ENCODE measurements at regions not wholly inside any gene's neighbourhood (a gene's known extent, or its start where the extent isn't known, plus 50 kb on each side); places are given as distances from the start of the nearest gene placed in this dataset.

DNA sequence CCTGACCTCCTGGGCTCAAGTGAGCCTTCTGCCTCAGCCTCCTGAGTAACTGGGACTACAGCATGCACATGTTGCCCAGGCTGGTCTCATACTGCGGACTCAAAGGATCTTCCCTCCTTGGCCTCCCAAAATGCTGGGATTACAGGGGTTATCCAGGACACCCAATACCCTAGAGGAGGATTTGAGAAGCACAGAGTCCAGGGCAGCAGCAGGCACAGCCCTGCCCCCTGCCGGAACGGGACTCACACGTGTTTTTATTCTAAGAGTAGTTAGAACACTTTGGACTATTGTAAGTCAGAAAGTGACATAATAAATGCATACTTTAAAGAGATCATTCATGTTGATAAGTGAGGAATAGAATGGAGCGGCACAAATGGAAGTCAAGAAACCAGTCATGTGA is 80.2 kb downstream of the C6orf118 start:
- no peak for DNase-seq (ENCODE audit: low read depth)

DNA sequence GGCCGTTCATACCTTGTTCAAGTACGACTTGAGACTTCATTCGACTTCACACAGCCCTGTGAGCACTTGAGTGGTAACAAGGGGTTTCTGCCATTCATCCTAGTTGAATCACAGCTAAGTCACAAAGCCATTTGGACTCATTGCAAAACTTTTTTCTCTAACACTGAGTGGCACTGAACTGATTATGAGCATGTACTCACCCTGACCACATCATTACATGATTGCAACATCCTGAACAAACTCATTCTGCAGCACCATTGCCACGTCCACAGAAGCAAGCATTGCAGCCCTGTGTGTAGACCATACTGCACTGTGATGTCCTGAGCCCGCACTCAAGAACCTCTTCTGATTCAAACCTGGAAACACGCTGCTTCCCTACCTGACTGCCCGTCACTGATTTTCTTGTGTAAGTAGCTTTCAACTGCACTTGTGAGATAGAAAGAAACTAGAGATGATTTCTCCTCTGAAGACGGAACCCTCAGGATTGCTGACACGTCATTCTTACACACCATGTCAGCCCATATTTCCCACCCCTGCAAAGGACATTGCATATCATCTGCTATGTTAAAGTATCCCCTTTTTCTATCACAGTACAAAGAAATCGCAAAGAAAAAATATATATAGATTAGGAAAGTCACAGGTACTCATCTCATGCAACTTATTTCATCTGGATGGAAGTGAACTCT is 81.6 kb downstream of the C6orf118 start:
- DNase-seq (ENCODE audit: low read depth): no peak

DNA sequence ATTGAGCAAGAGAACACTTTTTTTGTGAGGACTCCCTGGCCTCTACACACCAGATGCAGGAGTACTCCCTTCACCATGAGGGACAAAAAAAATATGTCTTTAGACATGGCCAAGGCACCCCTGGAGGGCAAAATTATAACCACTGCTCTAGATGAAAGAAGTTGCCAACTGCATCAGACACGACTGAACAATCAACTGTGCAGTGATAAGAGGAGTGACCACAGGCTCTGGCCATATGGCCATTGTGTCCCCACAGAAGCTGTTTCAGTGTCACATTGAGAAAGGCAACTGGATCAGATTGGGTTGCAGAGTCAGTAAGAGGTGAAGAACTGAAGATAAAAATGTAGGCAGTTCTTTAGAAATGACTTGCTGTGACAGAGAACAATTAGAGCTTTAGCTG is 85.7 kb downstream of the C6orf118 start:
- DNase-seq (ENCODE audit: low read depth): no peak

DNA sequence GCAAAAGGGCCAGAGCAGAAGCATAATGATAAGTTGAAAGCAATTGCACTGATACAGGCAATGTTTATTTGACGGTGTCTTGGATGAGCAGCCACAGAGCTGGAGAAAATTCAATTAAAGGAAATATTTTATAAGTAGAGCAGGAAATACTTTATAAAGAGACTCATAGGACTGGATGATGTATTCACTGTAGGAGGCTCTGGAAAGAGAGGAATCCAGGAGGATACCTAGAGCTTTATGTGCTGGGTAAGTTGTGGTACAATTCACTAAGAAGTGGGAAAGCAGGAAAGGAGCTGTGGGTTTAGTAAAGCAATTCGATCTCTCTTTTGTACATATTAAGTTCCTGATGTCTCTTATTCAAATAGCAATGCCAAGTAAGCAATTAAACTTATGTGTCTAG is 86.3 kb downstream of the C6orf118 start:
- DNase-seq (ENCODE audit: low read depth): no peak

DNA sequence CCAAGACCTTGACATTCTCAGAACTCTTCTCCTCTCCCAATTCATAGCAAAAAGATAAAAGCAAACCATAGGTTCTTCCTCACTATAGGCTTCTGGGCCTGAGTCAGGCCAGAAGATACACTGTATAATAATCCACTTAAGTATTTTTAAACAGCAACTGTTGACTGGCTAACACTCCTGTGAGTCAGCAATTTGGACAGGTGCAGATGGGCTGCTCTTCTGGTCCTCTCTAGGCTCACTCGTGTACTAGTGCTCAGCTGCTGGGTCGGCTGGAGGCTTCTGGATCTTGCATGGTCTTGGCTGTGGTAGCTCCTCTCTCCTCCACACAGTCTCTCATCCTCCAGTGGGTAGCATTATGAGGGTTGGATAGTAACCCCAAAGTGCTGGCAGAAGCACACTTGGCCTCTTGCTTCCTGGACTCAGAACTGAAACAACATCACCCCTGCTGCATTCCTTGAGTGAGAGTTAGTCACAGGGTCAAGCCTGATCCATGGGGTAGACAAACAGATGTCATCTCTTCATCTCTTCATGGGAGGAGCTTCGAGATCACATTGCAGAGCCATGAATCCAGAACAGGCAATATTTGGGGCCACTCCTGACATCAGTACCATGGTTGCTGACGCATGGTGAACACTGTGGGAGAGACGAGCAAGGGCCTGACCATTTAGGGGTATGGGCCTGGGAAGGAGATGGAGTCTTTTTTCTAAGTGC is 86.9 kb downstream of the C6orf118 start:
- DNase-seq (ENCODE audit: low read depth): no peak

DNA sequence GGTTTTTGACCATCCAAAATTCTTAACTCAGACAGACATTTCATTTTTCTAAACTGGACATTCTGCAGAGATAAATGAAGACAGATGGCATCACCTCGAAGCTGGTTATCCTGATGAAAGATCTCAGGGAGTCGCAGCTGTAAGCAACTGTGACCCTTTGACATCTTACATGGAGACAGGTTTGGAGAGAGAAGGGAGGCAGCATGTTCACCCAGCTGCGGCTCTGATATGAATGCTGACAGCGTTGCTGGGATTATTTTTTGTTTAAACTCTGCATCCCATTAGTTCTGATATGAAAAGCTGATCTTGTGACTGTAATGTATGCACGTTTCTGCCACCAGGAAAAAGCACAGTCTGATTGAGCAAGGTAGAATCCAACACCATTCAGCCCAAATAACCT is 89.4 kb downstream of the C6orf118 start:
- no peak for DNase-seq (ENCODE audit: low read depth)

DNA sequence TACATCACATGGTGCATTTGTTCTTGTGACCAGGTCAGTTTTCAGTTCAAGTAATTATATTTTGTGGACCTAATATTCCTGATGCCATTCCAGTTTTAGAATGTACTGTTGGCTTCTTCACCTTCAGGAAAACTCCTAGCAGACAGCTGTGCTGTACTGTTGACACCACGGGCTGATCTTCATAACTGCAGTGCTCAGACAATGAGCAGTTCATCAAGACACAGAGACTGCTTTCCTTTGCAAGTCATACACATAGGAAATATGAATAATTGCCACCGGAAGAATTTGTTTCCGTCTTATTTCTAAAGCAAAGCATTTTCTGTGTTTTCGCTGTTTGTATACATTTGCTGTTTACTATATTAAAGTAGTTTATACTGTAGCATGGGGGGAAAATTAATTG is 89.8 kb downstream of the C6orf118 start:
- no peak for DNase-seq (ENCODE audit: low read depth)

DNA sequence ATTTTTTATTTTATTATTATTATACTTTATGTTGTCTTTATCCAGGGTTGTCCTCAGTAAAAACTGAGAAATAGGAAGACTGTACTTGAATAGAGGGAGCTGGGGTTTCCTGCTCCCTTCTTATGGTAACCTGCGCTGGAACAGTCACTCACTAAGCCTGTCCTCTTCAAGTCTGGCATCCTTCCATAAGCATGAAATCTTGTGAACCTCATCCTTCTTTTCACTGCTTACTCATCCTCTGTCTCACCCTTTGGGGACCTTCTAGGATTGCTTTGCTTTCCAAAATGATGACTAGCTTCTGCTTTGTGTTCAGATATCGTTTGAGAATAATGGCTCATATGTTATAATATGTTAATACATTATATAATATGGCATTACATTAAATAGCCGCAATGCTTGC is 90.6 kb downstream of the C6orf118 start:
- no peak for DNase-seq (ENCODE audit: low read depth)

DNA sequence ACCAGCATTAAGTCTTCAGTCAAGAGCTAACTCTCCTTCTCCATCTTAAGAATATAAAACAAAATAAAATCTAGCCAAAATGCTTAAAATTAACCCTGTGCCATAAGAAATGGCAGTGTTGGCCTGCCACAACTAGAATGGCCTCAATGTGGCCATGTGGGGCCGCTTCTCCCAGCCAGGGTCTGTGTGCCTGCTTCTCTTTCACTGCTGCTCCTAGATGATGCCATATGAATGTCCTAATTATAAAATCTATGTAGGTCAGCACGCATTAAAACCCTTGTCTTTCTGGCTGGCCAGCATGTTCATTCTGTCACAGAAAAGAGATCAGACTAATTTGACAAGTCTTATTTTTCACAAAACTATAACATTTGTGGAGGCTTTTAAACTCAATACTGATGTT is 102.6 kb downstream of the C6orf118 start:
- DNase-seq (ENCODE audit: low read depth): no peak

DNA sequence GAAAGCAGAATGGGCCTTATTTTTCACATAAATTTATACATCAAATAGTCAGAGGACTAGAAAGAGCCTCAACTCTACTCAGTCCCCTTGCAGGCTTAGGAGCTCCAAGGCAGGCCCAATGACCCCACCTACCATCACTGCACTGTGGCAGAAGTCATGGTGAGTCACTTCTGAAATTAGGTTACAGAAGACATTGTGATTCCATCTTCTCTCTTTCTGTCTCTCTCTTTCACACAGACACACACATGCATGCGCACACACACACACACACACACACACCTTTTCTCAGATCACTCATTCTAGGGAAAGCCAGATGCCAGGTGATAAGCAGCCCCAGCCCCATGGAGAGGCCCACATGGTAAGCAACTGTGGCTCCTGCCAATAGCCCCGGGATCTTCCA is 103.8 kb downstream of the C6orf118 start:
- DNase-seq (ENCODE audit: low read depth): no peak

DNA sequence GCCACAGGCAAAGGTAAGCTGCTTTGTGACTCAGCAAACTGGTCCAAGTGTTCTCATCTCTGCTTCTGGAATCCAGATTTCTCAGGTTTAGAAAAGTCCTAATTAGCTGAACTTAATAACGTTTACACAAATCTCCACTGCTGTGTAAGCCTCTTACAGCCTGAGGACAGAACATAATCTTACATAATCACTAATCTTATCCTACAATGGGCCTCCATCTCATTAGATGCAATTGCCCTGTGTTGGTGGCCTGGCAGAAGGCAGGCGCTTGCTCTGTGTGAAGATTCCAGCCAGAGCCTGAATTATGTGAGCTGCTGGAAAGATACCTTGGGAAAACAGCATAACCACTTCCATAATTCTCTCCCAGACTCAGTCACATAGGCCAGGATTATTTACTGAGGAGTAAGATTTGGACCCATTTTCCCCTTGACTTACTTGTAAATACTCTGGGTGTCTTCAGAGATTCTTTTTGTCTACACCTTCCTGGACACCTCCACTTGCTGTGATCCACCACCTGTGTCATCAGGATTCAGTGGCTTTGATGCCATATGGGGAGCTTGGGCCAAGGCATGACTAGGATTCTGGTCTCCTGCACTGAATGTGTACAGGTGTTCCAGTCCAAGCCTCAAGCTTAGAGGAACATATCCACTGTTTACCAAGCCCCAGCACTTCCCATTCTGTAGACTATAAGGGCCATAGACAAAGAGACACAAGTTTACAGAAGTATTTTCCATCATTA is 104.4 kb downstream of the C6orf118 start:
- no peak for DNase-seq (ENCODE audit: low read depth)

DNA sequence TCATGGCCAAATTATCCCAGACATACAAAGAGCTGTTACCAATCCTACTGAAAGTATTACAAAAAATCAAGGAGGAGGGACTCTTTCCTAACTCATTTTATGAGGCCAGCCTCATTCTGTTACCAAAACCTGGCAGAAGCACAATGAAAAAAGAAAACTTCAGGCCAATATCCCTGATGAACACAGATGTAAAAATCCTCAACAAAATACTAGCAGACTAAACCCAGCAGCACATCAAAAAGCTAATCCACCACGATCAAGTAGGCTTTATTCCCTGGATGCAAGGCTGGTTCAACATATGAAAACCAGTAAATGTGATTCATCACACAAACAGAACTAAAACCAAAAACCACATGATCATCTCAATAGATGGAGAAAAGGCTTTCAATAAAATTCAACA is 109.2 kb downstream of the C6orf118 start:
- DNase-seq (ENCODE audit: low read depth): no peak

DNA sequence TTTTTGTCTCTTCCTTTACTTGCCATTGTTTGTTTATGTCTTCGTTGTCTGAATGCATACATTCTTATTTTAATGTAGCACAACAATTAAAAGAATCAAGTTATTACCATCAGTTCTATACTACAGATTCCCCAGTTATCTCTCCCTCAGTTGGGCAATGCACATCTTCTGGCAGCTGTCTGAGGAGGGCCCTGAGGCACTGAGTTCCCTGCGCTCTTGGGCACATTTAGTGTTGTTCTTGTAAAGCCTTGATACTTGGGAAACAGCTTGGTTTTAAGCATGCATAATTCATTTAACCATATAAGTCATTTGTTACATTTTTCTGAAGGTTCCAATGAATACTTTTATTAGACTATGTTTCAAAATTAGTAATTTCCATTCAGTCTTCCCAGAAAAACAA is 117.9 kb downstream of the C6orf118 start:
- no peak for DNase-seq (ENCODE audit: low read depth)

DNA sequence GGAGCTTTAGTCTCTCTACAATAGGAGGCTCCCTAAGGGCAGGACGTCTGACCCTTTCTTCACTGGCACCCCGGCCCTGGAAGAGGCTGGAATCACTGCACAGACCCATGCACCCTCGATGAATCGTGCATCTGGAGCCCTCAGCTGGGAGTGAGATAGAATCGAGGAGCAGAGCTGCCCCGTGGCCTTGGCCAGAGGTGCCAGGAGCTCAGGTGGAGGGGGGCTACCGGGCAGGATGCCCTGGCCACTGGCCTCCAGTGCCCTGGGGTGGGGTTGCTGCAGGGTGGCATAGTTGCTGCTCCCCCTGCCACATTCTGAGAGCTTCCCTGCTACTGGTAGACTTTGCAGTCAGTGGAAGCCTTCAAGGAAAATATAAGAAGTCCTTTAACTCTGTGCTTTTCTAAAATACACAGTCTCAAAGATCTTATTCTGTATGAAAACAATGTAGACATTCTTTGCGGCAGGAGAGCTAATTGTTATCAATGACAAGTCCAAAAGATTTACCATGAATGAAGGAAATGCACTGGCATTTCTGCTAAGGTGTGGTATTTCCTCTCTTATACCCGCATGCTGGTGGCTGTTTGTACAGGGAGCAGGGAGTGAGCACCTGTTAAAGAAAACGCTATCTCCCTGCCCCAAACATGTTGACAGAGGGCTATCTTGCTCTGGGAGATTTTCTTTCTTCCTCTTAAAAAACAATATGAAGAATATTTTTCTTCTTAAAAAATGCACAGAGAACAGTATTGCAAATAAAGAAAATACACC is 122.8 kb downstream of the C6orf118 start:
- no peak for DNase-seq (ENCODE audit: low read depth)

DNA sequence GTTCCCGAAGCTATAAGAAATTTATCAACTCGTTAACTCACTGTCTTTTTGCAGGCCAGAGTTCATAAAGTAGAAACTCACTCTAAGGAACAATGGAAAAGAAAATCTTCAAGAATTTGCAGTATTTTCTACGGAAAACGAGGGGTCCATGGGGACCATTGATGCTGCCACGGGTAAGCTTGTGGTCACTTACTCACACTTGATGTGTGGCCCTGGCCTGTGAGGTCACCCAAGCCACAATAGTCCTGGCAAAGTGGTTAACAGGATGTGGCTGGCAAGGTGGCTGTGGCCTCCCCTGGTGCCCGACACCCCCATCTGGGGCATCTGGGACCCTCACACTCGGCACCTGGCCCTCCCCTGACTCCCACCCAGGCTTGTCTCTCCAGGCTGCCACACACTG is 123.4 kb downstream of the C6orf118 start:
- no peak for DNase-seq (ENCODE audit: low read depth)

DNA sequence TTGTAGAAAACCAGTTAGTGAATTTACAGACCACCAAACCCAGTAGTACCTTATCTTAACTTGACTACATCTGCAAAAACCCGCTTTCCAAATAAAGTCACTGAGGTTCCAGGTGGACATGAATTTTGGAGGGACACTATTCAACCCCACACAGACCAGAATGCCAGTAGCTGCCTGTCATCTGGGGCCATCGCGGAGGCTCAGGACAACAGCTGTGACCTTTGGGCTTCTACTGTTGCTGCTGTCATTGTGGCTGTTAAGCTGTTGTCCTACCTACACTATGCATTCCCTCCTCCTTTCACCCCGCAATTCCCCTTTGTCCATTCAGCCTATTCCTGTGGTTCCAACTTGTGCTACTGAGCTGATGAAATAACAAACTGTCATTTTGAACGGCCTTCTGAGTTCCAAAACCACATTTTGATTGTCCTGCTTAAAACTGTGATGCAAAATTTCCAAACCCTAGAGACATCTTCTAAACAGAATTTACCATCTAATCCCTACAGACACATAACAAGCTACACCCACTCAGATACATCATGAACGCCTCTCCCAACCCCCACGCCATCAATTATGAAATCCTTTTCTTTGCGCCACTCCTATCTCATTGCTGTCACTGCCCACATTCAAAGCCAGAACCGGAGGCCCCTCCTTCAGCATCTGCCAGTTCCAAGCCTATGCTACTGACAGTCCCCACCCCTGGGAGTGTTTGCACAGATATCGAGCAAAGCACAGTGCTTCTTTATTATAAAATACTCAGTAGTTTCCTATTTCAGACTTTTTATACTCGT is 125.0 kb downstream of the C6orf118 start:
- no peak for DNase-seq (ENCODE audit: low read depth)

DNA sequence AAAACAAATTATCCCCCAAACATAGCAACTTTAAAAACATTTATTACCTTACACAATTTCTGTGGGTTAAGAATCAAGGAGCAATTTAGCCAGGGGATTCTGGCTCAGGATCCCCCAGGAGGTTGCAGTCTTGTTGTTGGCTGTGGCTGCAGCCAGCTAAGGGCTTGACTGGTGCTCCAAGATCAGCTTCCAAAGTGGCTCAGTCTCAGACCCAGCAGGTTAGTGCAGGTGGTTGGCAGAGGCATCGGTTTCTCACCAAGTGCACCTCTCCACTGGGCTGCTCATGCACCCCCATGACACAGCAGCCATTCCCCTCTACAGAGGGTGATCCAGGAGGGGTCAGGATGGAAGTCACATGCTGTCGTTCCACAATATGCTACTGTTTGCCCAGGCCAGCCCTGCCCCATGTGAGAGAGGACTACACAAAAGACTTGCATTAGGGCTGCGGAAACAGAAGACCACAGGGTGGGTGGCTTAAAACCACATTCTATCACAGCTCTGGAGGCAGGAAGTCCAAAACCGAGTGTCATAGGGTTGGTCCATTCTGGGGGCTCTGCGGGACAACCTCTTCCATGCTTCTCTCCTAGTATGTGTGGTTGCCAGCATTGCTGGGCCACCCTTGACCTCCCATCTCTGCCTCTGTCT is 125.8 kb downstream of the C6orf118 start:
- no peak for DNase-seq (ENCODE audit: low read depth)

DNA sequence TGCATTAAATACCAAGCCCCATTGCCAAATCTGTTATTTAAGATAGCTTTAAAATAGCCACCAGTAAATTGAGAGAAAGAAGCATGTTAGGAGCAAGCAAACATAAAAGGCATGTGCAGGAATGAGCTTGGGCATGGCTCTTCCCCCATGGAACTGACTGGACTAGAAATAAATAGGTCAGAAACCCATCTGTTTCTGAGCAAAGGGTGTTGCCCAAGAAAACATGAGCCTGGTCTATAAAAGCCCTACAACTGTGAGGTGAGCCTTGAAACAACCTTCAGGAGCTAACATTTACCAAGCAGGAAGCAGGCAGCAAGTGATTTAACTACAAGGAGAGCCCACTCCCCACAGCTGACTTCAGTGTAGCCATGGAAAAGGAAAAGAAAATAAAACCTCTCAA is 126.3 kb downstream of the C6orf118 start:
- DNase-seq (ENCODE audit: low read depth): no peak

DNA sequence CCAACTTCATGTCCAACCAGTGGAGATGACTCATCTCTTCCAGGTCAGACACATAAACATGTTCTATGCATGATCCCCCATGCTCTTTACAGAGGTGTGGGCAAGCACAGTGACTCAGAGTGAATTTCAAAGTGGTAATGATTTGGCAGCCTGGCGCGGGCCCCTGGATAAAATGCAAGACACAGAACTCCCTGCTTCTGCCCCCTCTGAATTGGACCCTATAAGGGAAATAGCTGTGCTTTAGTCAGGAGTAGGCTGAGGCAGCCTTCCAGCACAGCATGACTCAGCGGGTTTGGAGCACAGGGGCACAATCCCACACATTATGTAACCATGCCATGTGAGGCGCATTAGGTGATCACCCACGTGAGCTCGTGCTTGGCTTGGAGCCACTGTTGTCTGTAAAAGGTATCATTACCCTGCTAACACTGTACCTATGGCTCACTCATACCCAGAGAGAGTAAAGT is 127.4 kb downstream of the C6orf118 start:
- no peak for DNase-seq (ENCODE audit: low read depth)

DNA sequence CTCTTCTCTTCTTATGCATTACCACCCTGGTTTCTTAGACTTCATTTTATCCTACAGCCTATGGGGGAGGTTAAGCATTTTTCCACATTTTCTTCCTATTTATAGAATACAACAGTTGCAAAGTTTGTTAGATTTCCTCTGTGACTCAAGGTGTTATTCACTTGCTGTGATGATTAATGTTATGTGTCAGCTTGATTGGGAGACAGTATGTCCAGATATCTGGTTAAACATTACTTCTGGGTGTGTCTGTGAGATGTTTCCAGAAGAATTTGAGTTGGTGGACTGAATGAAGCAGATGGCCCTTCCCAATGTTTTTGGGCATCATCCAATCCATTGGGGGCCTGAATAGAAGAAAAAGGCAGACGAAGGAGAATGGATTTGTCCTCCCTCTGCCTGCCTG is 131.3 kb downstream of the C6orf118 start:
- no peak for DNase-seq (ENCODE audit: low read depth)

DNA sequence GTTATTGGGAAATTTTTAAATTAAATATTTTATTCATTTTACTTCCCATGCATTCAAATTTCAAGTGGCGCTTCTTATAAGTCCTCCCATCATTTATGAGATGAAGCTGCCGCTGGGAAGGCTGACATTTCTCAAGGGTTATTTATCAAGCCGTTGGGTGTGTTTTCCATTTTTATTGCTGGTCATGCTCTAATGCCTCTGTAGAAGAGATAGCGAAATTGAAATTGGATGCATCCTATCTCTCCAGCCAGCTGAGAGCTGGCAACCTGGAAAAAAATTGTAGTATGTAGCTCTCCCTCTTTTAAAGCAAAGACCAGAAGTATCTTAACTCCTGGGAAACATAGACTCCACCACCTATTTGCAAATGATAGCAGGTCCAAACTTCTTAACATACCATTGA is 135.9 kb downstream of the C6orf118 start:
- no peak for DNase-seq (ENCODE audit: low read depth)
